ENCODE measurements at regions not wholly inside any gene's neighbourhood (a gene's known extent, or its start where the extent isn't known, plus 50 kb on each side); places are given as distances from the start of the nearest gene placed in this dataset.

DNA sequence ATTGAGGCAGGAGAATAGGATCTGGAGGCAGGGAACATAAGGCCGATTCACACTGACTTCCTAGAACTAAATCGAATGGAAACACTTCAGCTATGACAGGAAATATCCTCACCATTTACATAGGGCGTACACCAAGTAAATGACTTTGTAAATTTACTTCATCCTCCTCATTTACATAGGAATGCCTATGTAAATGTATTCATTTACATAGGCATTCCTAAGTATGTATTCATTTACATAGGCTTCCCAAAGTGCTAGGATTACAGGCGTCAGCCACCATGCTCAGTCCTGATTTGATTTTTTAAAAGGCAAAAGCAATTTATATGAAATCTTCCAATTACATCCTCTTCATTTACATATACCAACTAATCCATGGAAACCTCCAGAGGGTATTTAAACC is 133.1 kb upstream of the RFC3 start:
- in situ Hi-C loops (cut with MboI; ENCODE audit: low sequenced_read_pairs) = no loop called here

DNA sequence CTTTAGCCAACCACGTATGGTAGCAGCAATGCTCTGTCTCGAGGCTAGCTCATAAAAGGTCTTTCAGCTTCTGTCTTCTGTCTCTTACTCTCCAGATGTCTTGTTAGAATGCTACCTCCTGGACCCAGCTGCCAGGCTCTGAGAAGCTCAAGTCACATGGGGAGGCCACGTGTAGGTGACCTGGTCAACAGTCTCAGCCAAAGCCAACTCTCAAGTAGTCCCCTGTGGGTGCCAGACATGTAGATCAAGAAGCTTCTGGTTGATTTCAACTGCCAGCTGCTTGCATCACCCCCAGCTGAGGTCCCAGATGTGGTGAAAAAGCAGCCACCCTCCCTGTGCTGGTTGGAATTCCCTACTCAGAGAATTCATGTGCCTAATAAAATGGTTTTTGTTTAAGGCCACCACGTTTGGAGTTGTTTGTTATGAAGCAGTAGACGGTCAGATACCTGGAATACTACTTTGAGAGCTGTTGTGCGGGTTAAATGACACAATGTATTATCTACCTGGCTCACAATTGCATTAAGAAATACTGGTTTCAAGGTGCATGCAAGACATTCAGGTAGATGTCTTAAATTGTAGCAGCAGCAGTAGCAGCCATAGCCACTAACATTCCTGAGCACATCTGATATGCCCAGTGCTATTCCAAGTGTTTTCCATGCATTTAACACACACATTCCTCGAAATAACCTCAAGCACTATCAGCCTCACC is 131.0 kb upstream of the RFC3 start:
- in situ Hi-C loops (cut with MboI; ENCODE audit: low sequenced_read_pairs) = no loop called here

DNA sequence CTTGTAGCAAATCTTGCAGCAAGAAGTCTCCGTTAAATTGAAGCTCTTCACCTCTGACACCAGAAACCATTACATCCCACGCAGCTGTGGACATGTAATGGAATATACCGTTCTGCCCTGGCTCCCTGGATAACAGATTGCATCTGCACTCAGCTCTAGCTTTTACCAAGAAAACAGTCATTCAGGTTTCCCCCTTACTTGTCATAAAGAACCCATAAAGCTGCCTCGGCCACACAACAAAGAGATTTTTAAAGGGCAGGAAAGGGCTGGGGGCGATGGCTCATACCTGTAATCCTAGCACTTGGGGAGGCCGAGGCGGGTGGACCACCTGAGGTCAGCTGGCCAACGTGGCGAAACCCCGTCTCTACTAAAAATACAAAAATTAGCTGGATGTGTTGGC is 127.6 kb upstream of the RFC3 start:
- in situ Hi-C loops (cut with MboI; ENCODE audit: low sequenced_read_pairs) = no loop called here

DNA sequence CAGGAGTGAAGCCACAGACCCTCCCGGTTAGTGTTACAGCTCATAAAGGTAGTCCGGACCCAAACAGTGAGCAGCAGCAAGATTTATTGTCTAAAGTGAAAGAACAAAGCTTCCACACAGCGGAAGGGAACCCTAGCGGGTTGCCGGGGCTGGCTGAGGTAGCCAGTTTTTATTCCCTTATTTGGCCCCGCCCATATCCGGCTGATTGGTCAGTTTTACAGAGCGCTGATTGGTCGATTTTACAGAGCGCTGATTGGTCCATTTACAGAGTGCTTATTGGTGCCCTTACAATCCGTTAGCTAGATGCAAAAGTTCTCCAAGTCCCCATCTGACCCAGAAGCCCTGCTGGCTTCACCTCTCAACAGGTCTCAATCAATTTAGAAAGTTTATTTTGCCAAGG is 126.0 kb upstream of the RFC3 start:
- in situ Hi-C loops (cut with MboI; ENCODE audit: low sequenced_read_pairs) = no loop called here

DNA sequence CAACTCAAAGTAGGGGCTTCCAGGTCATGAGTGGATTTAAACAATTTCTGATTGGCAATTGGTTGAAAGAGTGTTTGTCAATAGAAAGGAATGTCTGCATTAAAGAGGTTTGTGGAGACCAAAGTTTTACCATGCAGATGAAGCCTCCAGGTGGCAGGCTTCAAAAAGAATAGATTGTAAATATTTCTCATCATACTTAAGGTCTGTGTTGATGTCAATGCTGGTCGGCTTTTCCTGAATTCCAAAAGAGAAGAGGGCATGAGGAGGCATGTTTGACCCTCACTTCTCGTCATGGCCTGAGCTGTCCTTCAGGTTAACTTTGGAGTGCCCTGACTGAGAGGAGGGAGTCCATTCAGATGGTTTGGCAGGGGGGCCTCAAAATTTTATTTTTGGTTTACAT is 125.4 kb upstream of the RFC3 start:
- in situ Hi-C loops (cut with MboI; ENCODE audit: low sequenced_read_pairs) = no loop called here

DNA sequence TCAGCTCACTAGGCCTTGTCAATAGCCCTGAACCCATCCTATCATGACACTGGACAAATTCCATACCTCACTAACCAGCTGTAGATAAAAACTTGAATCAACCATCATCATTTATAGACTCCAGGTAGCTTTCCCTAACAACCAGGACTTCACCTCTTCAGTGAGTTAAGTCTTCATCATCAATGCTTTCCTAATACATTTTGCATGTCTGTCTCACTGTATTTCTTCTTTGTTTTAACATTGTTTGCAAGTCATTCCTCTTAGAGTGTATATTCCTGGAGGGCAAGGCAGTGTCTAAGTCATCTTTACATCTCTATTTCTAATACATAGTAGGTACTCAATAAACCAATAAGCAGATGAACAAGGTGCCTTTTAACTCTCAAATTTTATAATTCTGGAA is 123.4 kb upstream of the RFC3 start:
- in situ Hi-C loops (cut with MboI; ENCODE audit: low sequenced_read_pairs) = no loop called here

DNA sequence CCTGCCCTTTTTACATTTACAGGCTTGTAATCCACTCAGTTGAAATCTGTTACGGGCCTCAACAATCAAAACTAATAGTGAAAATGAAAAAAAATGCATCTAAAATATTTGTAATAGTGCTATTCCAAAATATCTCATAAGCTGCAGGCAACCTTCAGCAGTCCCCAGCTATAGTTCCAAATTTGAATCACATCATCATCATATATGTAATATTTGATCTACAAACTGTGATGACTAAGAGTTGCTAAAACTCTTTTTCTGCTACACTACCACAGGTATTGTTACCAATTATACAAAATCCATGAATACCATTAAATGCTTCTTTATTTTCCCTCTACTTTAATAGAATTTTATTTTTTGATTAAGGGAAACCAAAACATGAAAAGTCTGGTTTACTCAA is 121.4 kb upstream of the RFC3 start:
- in situ Hi-C loops (cut with MboI; ENCODE audit: low sequenced_read_pairs) = no loop called here

DNA sequence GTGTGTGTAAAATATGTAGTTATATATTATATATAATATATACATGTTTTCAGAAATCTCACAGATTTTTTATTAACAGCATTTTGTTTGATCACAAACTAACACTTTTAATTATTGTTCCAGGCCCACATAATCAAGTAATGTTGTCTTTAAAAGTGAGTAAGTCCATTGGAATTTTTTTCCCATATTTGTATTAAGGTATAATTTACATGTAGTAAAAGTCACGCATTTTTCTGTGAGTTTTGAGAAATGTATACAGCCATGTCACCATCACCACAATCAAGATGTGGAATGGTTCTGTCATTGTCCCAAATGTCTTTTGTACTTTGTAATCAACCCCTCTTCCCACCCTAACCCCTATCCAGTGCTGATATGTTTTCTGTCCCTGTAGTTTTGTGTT is 120.0 kb upstream of the RFC3 start:
- in situ Hi-C loops (cut with MboI; ENCODE audit: low sequenced_read_pairs) = no loop called here

DNA sequence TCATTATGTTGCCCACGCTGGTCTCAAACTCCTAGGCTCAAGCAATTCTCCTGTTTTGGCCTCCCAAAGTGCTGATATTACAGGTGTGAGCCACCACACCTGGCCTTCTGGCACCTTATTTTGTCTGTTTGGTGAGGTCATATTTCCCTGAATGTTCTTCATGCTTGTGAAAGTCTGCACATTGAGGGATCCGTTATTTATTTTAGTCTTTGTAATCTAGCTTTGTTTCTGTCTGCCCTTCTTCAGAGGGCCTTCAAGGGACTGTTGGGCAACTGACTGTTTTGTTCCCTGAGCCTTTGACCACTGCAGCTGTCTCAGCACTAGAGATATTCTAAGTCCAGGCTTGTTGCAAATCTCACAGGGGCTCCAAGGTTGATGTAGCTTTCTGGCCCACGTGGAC is 110.5 kb upstream of the RFC3 start:
- in situ Hi-C loops (cut with MboI; ENCODE audit: low sequenced_read_pairs) = loop anchor here (25.0 kb wide), 1 partner anchor 445 kb away; no protein-coding TSS in a partner anchor

DNA sequence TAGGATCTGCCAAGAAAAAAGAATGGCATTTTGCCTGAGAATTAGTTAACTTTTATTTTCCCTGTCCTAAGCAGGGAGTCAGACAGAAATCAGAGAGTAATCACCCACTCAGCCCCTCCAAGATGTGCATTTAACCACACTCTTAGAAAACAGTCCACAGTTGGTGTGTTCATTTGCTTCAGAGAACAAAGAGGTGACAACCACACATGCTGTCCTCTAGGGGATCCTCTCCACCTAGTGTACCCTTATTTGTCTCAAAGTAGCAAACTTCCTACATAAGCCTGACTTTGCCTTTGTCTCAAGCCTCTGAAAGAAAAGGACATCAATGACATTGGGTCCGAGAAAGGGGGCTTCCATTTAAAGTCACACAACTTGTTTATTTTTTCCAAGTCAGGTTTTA is 107.0 kb upstream of the RFC3 start:
- in situ Hi-C loops (cut with MboI; ENCODE audit: low sequenced_read_pairs) = loop anchor here (25.0 kb wide), 1 partner anchor 449 kb away; no protein-coding TSS in a partner anchor

DNA sequence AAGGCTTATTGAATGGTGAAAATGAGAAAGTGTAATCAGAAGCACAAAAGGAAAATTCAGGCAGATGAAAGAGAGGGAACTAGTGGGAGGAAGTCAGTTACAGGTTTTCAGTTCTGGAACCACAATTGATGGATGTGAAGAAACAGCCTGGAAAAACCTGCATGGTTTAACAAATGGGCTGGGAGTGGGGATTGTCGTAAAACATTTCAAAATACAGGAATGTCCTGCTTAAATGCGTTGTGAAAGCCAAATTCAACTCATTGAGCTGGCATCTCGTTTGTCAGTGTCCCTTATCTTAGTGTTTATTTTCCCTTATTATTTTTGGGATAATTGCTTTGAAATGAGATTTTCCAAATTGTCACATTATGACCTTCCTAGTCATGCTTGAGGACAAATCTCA is 106.5 kb upstream of the RFC3 start:
- in situ Hi-C loops (cut with MboI; ENCODE audit: low sequenced_read_pairs) = loop anchor here (25.0 kb wide), 1 partner anchor 449 kb away; no protein-coding TSS in a partner anchor

DNA sequence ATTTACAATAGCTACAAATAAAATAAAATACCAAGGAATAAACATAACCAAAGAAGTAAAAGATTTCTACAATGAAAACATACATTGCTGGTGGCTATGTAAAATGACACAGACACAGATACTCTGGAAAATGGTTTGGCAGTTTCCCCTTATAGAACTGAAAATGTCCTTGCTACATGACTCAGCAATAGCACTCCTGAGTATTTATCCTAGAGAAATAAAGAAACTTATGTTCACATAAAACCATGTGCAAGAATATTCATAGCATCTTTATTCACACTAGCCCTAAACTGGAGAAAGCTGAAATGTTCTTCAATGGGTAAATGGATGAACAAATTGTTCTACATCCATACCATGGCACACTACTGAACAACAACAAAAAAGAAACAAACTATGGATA is 100.2 kb upstream of the RFC3 start:
- in situ Hi-C loops (cut with MboI; ENCODE audit: low sequenced_read_pairs) = loop anchor here (25.0 kb wide), 1 partner anchor 455 kb away; no protein-coding TSS in a partner anchor

DNA sequence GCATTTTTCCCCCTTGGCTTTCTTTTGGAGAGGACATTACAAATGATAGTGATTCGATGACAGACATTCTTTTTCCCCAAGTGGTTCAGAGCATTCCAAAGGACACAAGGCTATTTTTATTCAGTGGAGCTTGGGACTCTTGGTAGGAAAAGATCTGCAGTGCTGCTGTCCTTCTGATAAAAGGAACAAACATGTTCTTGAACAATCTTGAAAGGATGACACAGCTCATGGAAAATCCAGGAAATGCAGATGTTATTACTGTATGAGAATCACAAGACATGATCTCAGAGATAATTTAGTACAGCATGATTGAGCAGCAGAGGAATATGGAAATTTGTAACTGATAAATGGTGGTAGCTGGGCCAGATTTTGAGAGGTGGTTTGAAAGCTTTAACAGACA is 96.2 kb upstream of the RFC3 start:
- in situ Hi-C loops (cut with MboI; ENCODE audit: low sequenced_read_pairs) = loop anchor here (25.0 kb wide), 1 partner anchor 459 kb away; no protein-coding TSS in a partner anchor

DNA sequence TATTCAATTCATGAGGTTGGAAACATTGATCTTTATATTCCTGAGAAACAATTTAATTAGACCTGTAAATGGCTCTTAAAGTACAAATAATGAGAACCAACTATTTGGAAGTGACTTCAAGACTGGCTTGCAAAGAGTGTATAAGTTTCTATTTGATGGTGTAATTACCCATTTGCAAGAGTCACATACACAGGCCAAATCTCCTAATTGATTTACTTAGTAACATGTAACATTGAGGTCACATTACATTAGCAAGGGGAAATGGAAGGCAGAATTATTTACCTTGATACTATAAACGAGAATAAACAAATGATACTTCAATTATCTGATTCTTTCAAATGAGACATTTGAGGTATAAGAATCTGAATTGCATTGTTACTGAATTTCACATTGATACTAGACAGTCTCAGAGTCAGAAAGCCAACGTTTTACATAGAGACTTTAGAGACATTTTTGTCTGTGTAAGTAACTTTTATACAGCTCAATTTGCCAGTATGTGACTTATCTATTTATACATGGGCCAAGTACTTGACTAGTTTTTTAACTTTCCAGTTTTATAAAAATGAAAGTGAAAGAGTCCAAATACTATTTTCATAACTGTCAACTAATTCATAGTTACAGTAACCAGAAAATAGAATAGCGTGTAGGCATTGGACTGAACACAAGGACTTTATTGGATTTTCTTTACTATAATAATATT is 95.6 kb upstream of the RFC3 start:
- in situ Hi-C loops (cut with MboI; ENCODE audit: low sequenced_read_pairs) = loop anchor here (25.0 kb wide), 1 partner anchor 460 kb away; no protein-coding TSS in a partner anchor

DNA sequence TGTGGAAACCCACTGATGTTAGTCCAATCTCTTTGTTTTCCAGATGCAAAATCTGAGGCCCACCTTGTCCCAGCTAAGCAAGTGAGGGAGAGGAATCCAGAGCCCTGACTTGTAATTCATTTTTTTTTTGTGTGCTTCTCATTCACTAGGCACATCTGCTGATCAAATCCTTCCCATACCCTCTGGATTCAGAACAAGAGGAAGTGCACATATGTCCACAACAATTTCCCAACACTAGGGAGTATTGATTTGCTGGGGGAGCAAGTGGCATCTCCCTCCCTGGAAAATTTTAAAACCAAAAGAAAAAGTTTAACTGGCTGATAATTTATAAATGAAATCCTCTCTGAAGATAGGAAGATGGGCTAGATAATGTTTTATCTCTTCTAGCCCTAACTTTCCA is 94.6 kb upstream of the RFC3 start:
- in situ Hi-C loops (cut with MboI; ENCODE audit: low sequenced_read_pairs) = loop anchor here (25.0 kb wide), 1 partner anchor 461 kb away; no protein-coding TSS in a partner anchor

DNA sequence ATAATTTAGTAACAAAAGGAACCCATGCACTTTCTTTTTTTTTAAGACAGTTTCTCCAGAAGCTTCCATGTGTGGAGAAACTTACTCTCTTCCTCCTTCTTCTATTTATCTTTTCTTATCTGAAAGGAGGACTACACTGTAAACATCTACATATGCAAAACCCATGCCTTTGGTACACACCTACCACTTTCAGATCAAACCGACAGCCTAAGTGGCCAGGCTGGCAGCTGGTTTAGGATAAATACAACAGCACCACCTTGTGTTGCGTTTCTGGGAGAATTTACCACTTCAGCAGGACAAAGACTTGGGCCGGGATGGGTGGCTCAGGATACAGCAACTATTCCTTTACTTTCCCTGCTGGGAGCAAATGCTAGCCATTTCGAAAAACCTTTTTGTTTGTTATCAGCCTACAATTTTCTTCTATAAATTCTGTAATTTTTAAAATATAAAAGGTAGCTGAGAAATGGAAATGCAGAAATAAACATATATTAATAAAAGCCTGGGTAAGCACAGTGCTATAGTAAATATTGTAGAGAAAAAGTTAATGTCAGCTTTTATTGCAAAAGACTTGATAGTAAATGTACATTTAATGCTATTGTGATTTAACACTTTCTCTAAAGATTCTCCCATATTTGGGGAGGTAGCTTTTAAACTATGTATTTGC is 94.0 kb upstream of the RFC3 start:
- in situ Hi-C loops (cut with MboI; ENCODE audit: low sequenced_read_pairs) = loop anchor here (25.0 kb wide), 1 partner anchor 462 kb away; no protein-coding TSS in a partner anchor

DNA sequence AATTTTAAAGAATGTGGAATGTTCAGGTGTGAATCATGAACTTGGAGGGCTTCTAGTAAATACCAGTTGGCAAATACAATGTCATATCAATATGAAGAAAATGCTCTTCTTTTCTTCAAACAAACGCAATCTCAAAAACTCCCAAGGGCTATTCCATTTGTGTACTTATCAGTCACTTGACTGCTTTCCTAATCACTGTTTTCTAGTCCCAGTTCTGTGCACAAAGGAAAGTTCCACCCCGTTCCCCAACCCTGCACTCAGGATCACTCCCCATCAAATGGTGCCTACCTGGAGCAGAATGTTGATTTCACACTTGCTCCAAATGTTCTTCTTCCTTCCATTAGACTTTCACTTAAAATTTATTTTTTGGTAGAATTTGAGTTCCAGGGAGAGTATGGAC is 92.6 kb upstream of the RFC3 start:
- in situ Hi-C loops (cut with MboI; ENCODE audit: low sequenced_read_pairs) = no loop called here

DNA sequence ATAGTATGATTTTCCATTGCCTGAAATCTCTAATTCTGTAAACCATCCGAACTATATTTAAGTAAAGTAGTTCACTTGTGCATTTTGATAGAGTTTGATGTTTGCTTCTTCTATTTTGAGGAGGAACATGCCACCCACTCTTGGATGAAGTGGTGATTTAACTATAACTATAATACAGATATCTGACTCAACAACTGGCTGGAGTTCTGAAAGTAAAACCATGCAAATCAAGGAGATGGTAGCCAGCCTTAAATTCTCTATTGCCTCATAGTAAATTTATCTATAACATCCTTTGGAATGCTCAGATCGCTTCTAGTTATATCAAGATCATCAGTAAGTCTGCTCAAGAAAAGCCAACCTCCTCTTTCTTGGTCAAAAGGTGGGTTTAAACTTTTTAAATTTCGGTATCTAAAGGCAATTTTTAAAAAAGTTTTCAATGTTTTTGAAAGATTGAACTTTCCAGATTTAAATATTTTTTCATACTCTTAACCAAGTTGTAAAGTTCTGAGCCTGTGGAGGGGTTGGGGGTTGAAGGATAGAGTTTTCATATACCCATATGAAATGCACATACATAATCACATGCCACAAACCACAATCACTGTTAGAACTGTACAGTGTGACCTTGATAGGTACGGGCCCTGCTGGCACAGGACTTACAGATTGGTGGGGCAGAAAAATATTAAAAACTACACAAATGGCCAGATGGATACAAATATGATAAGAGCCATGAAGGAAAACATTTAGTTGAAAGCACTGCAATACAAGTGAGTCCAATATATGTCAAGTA is 90.5 kb upstream of the RFC3 start:
- in situ Hi-C loops (cut with MboI; ENCODE audit: low sequenced_read_pairs) = no loop called here

DNA sequence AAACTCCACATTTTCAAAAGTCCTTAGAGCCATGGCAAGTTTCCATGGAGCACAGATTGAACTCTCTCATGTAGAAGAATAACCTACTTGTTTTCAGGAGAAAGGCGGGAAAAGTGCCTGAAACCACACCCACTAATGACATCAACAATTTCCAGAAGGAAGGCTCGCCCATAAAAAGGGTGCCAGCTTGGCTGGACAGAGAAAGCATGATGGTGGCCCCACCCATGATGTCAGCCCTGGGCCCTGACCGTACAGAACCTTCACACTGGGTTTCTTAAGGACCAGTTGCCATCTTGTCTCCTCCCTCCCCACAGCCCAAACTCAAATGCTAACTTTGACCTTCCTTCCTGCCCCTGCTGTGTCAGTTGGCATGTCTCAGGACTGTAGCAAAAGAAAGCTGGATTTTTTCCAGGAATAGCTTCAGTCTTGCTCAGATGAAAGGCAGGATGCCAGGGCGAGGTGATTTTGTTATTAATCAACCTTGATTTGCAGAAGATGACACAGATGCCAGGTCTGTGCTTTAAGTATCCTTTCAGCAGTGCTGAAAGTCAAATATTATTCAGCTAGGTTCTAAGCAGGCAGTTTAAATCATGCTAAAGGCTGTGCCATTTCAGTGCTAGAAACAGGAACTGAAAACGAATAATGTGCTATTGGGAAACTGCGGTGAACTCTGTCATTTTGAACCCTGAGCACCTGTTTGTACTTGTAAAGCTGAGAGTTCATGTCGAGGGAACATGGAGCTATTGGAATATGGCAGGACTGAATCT is 89.5 kb upstream of the RFC3 start:
- in situ Hi-C loops (cut with MboI; ENCODE audit: low sequenced_read_pairs) = no loop called here

DNA sequence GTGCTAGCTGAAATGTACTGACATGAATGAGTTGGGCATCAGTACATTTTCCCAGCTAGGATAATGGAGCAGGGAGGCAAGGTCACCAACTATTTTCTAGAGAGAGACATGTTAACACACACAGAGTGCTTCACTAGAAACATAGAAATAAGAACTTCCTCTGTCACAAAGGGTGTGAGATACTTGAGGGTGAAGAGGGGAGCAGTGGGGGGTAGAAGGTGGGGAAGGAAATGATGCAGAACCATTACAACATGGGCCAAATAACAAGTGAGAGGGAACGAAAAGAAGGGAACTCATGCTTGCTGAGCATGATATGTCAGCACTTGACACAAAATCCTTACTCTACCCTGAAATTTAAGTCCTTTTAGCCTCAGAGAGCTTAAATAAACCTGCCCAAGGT is 87.8 kb upstream of the RFC3 start:
- in situ Hi-C loops (cut with MboI; ENCODE audit: low sequenced_read_pairs) = no loop called here
